ENCODE measurements at regions not wholly inside any gene's neighbourhood (a gene's known extent, or its start where the extent isn't known, plus 50 kb on each side); places are given as distances from the start of the nearest gene placed in this dataset.

- DNase-seq (ENCODE audit: low spot score) = no peak
These were observed 135.1 kb upstream of the GEMIN8 start for GRCh38 chrX:14164828-14165227.

- no peak for DNase-seq (ENCODE audit: low spot score)
These were observed 95.8 kb upstream of the GEMIN8 start for GRCh38 chrX:14125462-14125861.

GRCh38 chrX:14124562-14124961 is 94.9 kb upstream of the GEMIN8 start:
- DNase-seq (ENCODE audit: low spot score) = no peak

- no peak for DNase-seq (ENCODE audit: low spot score)
These were observed 66.0 kb upstream of the GEMIN8 start for GRCh38 chrX:14095702-14096101.

GRCh38 chrX:14094191-14094590 is 64.5 kb upstream of the GEMIN8 start:
- DNase-seq (ENCODE audit: low spot score) = no peak

- DNase-seq (ENCODE audit: low spot score) = no peak
These were observed 54.8 kb upstream of the GEMIN8 start for GRCh38 chrX:14084466-14084865.

- DNase-seq (ENCODE audit: low spot score) = no peak
These were observed 54.1 kb upstream of the GEMIN8 start for GRCh38 chrX:14083783-14084182.

GRCh38 chrX:14079891-14080430 is 50.3 kb upstream of the GEMIN8 start:
- no peak for DNase-seq (ENCODE audit: low spot score)

Measured in left forelimb (tissue), 1 donor.